Dendritic cell treated with granulocyte-macrophage colony-stimulating factor and Interleukin-4, amounts not matched to agents 40 ng/mL and 50 ng/mL, for 4 days (primary cell): ENCODE measurements at regions not wholly inside any gene's neighbourhood (a gene's known extent, or its start where the extent isn't known, plus 50 kb on each side); places are given as distances from the start of the nearest gene placed in this dataset.
"Not testable (repeated sequence)": the region's sequence is repeated elsewhere in the genome, so short reads cannot be mapped to it uniquely, and the experiment has no call there.

Source experiments
- H3K27ac Mint-ChIP-seq: one replicate; pipeline ENCODE4 v1.8.0; 2022; ENCODE audit warnings: mild to moderate bottlenecking, mixed read lengths
- H3K27me3 Mint-ChIP-seq: one replicate; pipeline ENCODE4 v1.8.0; 2022; ENCODE audit warnings: mild to moderate bottlenecking, mixed read lengths
- H3K36me3 Mint-ChIP-seq: one replicate; pipeline ENCODE4 v1.8.0; 2022; ENCODE audit warnings: low read depth, mixed read lengths
- H3K4me1 Mint-ChIP-seq: one replicate; pipeline ENCODE4 v1.8.0; 2022; ENCODE audit warnings: low read depth, mixed read lengths
- H3K4me3 Mint-ChIP-seq: one replicate; pipeline ENCODE4 v1.8.0; 2022; ENCODE audit warnings: mild to moderate bottlenecking, moderate library complexity, mixed read lengths
- H3K9me3 Mint-ChIP-seq: one replicate; pipeline ENCODE4 v1.8.0; 2022; ENCODE audit warnings: mixed read lengths
- intact Hi-C: fragments of 100-400 bp; cut with micrococcal nuclease; formaldehyde crosslinking; loops from one replicate; pipeline ENCODE4 v1.15.0; 2022

GRCh38 chr20:22819112-22819511 lies 216.0 kb upstream of the SSTR4 start:
- intact Hi-C loops: no loop called here
- no peak overlapping the region for H3K27ac Mint-ChIP-seq
- H3K4me3 Mint-ChIP-seq: no peak overlapping the region
- H3K4me1 Mint-ChIP-seq: no peaks in the 10 kb centered on the region
- peaks cover 21% of the 10 kb centered on the region for H3K27me3 Mint-ChIP-seq
- no peaks in the 10 kb centered on the region for H3K36me3 Mint-ChIP-seq
- H3K9me3 Mint-ChIP-seq: no peaks in the 10 kb centered on the region

- intact Hi-C loops: no loop called here
- Mint-ChIP-seq H3K27me3 (peaks cover 18% of the 10 kb centered on the region), H3K4me1 (no peaks in the 10 kb centered on the region), H3K36me3 (no peaks in the 10 kb centered on the region), H3K9me3 (no peaks in the 10 kb centered on the region), H3K27ac (no peak overlapping the region), H3K4me3 (no peak overlapping the region)
These were observed 215.3 kb upstream of the SSTR4 start for GRCh38 chr20:22819784-22820183.

GRCh38 chr20:22821081-22821727 lies 213.9 kb upstream of the SSTR4 start:
- no peaks in the 10 kb centered on the region for H3K9me3 Mint-ChIP-seq
- no peaks in the 10 kb centered on the region for H3K4me1 Mint-ChIP-seq
- no peak overlapping the region for H3K27ac Mint-ChIP-seq
- peaks cover 5% of the 10 kb centered on the region for H3K27me3 Mint-ChIP-seq
- H3K36me3 Mint-ChIP-seq: no peaks in the 10 kb centered on the region
- no peak overlapping the region for H3K4me3 Mint-ChIP-seq
- intact Hi-C loops: no loop called here

- H3K4me1 Mint-ChIP-seq: no peaks in the 10 kb centered on the region
- peaks cover 4% of the 10 kb centered on the region for H3K27me3 Mint-ChIP-seq
- no peaks in the 10 kb centered on the region for H3K36me3 Mint-ChIP-seq
- H3K4me3 Mint-ChIP-seq: no peak overlapping the region
- no peaks in the 10 kb centered on the region for H3K9me3 Mint-ChIP-seq
- H3K27ac Mint-ChIP-seq: no peak overlapping the region
- intact Hi-C loops: no loop called here
These were observed 213.3 kb upstream of the SSTR4 start for GRCh38 chr20:22821796-22822195.

GRCh38 chr20:22823119-22823518 lies 212.0 kb upstream of the SSTR4 start:
- no peak overlapping the region for H3K27ac Mint-ChIP-seq
- intact Hi-C loops: no loop called here
- H3K9me3 Mint-ChIP-seq: no peaks in the 10 kb centered on the region
- H3K4me1 Mint-ChIP-seq: no peaks in the 10 kb centered on the region
- H3K36me3 Mint-ChIP-seq: no peaks in the 10 kb centered on the region
- H3K27me3 Mint-ChIP-seq: peaks cover 4% of the 10 kb centered on the region
- H3K4me3 Mint-ChIP-seq: no peak overlapping the region

- no peak overlapping the region for H3K27ac Mint-ChIP-seq
These were observed 211.0 kb upstream of the SSTR4 start for GRCh38 chr20:22824077-22824476.

GRCh38 chr20:22825076-22825475 lies 210.0 kb upstream of the SSTR4 start:
- Mint-ChIP-seq H3K4me1 (no peaks in the 10 kb centered on the region), H3K4me3 (no peak overlapping the region), H3K27me3 (peaks cover 7% of the 10 kb centered on the region), H3K27ac (no peak overlapping the region), H3K36me3 (no peaks in the 10 kb centered on the region), H3K9me3 (no peaks in the 10 kb centered on the region)
- intact Hi-C loops: no loop called here

More at GRCh38 chr20:22824077-22824476, 211.0 kb upstream of the SSTR4 start:
- intact Hi-C loops: no loop called here
- H3K27me3 Mint-ChIP-seq: peaks cover 4% of the 10 kb centered on the region
- no peak overlapping the region for H3K4me3 Mint-ChIP-seq
- H3K9me3 Mint-ChIP-seq: no peaks in the 10 kb centered on the region
- no peaks in the 10 kb centered on the region for H3K4me1 Mint-ChIP-seq
- no peaks in the 10 kb centered on the region for H3K36me3 Mint-ChIP-seq

GRCh38 chr20:22825546-22825945 lies 209.6 kb upstream of the SSTR4 start:
- H3K9me3 Mint-ChIP-seq: no peaks in the 10 kb centered on the region
- H3K36me3 Mint-ChIP-seq: no peaks in the 10 kb centered on the region
- peaks cover 7% of the 10 kb centered on the region for H3K27me3 Mint-ChIP-seq
- no peaks in the 10 kb centered on the region for H3K4me1 Mint-ChIP-seq
- no peak overlapping the region for H3K27ac Mint-ChIP-seq
- no peak overlapping the region for H3K4me3 Mint-ChIP-seq
- intact Hi-C loops: no loop called here

GRCh38 chr20:22826306-22827230 lies 208.5 kb upstream of the SSTR4 start:
- Mint-ChIP-seq H3K9me3 (no peaks in the 10 kb centered on the region), H3K4me1 (no peaks in the 10 kb centered on the region), H3K27ac (no peak overlapping the region), H3K27me3 (peaks cover 7% of the 10 kb centered on the region), H3K36me3 (no peaks in the 10 kb centered on the region), H3K4me3 (no peak overlapping the region)
- intact Hi-C loops: no loop called here

GRCh38 chr20:22827916-22828315 lies 207.2 kb upstream of the SSTR4 start:
- Mint-ChIP-seq H3K36me3 (no peaks in the 10 kb centered on the region), H3K9me3 (no peaks in the 10 kb centered on the region), H3K27me3 (peaks cover 10% of the 10 kb centered on the region), H3K4me1 (no peaks in the 10 kb centered on the region), H3K27ac (no peak overlapping the region), H3K4me3 (no peak overlapping the region)
- intact Hi-C loops: no loop called here

GRCh38 chr20:22829356-22829755 lies 205.8 kb upstream of the SSTR4 start:
- no peak overlapping the region for H3K4me3 Mint-ChIP-seq
- no peaks in the 10 kb centered on the region for H3K36me3 Mint-ChIP-seq
- no peak overlapping the region for H3K27ac Mint-ChIP-seq
- H3K4me1 Mint-ChIP-seq: no peaks in the 10 kb centered on the region
- no peaks in the 10 kb centered on the region for H3K9me3 Mint-ChIP-seq
- peaks cover 9% of the 10 kb centered on the region for H3K27me3 Mint-ChIP-seq
- intact Hi-C loops: no loop called here

- Mint-ChIP-seq H3K9me3 (no peaks in the 10 kb centered on the region), H3K27me3 (peaks cover 11% of the 10 kb centered on the region), H3K4me3 (no peak overlapping the region), H3K4me1 (no peaks in the 10 kb centered on the region), H3K27ac (no peak overlapping the region), H3K36me3 (no peaks in the 10 kb centered on the region)
- intact Hi-C loops: no loop called here
These were observed 205.0 kb upstream of the SSTR4 start for GRCh38 chr20:22830138-22830537.

- H3K4me1 Mint-ChIP-seq, H3K4me3 Mint-ChIP-seq, H3K27ac Mint-ChIP-seq, H3K36me3 Mint-ChIP-seq, intact Hi-C loops, H3K9me3 Mint-ChIP-seq: not testable (repeated sequence)
- H3K27me3 Mint-ChIP-seq: peaks cover 11% of the 10 kb centered on the region
These were observed 204.4 kb upstream of the SSTR4 start for GRCh38 chr20:22830715-22831114.

GRCh38 chr20:22833851-22834250 lies 201.3 kb upstream of the SSTR4 start:
- no peaks in the 10 kb centered on the region for H3K4me1 Mint-ChIP-seq
- intact Hi-C loops: no loop called here
- H3K27me3 Mint-ChIP-seq: peaks cover 10% of the 10 kb centered on the region
- no peak overlapping the region for H3K27ac Mint-ChIP-seq
- H3K36me3 Mint-ChIP-seq: no peaks in the 10 kb centered on the region
- H3K9me3 Mint-ChIP-seq: no peaks in the 10 kb centered on the region
- no peak overlapping the region for H3K4me3 Mint-ChIP-seq
